ENCODE measurements at regions not wholly inside any gene's neighbourhood (a gene's known extent, or its start where the extent isn't known, plus 50 kb on each side); places are given as distances from the start of the nearest gene placed in this dataset.

- TF ChIP-seq BRCA1 (IDR thresholded peaks at IDR 0.05; ENCODE audit: low read depth, low read length) (no peak), CTCF (IDR thresholded peaks at IDR 0.05; ENCODE audit: control extremely low read depth in 1 of 3, insufficient read depth in 1 of 3, low read depth in 1 of 3, low read length in 3 of 3) (no peak), MAX (IDR thresholded peaks at IDR 0.05) (no peak), POLR2A (IDR thresholded peaks at IDR 0.05; ENCODE audit: control extremely low read depth in 1 of 2, low read depth in 2 of 2, low read length in 2 of 2) (no peak), CTBP2 (IDR thresholded peaks at IDR 0.05; ENCODE audit: borderline replicate concordance, insufficient read depth, insufficient read length, low read length) (no peak)
Observed at GRCh38 chr4:24070117-24070516, 180.3 kb upstream of the PPARGC1A start.
